A549 (cell line): ENCODE measurements at regions not wholly inside any gene's neighbourhood (a gene's known extent, or its start where the extent isn't known, plus 50 kb on each side); places are given as distances from the start of the nearest gene placed in this dataset.

Source experiments
- ATAC-seq, 2 experiments: fragments of 200-7000 bp in 1 of 2; fragments of >200 bp in 1 of 2; cut with Nextera tagmentation in 1 of 2; cut with Tn5 transposase in 1 of 2; 3 replicates each; pipeline versions ENCODE4 v1.8.0 to v1.9.1; 2018 to 2020; ENCODE audit warnings: mild to moderate bottlenecking in 1 of 2, moderate library complexity in 1 of 2
- CTCF ChIA-PET: fragments of 300-600 bp; sonication (Branson Sonifier 250); formaldehyde crosslinking; extraction: SDS; loops from one replicate; lab custom pipeline; 2021; ENCODE audit warnings: antibody characterized with exemption, inconsistent platforms; lab: Yijun Ruan, JAX
- POLR2A ChIA-PET: fragments of 350-600 bp; formaldehyde crosslinking; extraction: SDS; loops from one replicate; lab custom pipeline; 2021; ENCODE audit warnings: antibody characterized with exemption, inconsistent platforms; lab: Yijun Ruan, JAX
- DNase-seq, 2 experiments: peaks; one replicate each; pipeline versions ENCODE4 v3.0.0 to v3.0.0-alpha.2; 2011 to 2016; ENCODE audit warnings: low read depth in 1 of 2, low spot score in 1 of 2
- FAIRE-seq: peaks from 2 replicates; lab custom pipeline; 2011; peaks lifted over from hg19 to GRCh38; lab: Jason Lieb, UNC
- H3K27ac ChIP-seq, 2 experiments: fragments of >200 bp; sonication (Bioruptor Twin); formaldehyde crosslinking; 3 replicates each; pipeline ENCODE4 v1.5.1; 2016 to 2017
- H3K4me1 ChIP-seq: fragments of >200 bp; sonication (Bioruptor Twin); formaldehyde crosslinking; 3 replicates; pipeline ENCODE4 v1.6.1; 2016
- H3K4me2 ChIP-seq: fragments of >200 bp; sonication (Bioruptor Twin); formaldehyde crosslinking; 3 replicates; pipeline ENCODE4 v1.6.1; 2016
- H3K4me3 ChIP-seq: fragments of >200 bp; sonication (Bioruptor Twin); formaldehyde crosslinking; 3 replicates; pipeline ENCODE4 v1.5.1; 2016
- H3K9me3 ChIP-seq: fragments of >200 bp; sonication (Bioruptor Twin); formaldehyde crosslinking; 3 replicates; pipeline ENCODE4 v1.6.1; 2016
- BHLHE40 ChIP-seq: IDR thresholded peaks from 2 replicates; pipeline ENCODE4 v1.6.1; 2012; ENCODE audit warnings: low read depth, low read length, inconsistent platforms
- CHD2 ChIP-seq: fragments of 150-350 bp; IDR thresholded peaks from 2 replicates; pipeline ENCODE4 v1.6.1; 2014; ENCODE audit warnings: low read length; ENCODE audit not compliant: partially characterized antibody
- CHD4 ChIP-seq: fragments of 200-600 bp; sonication (generic); IDR thresholded peaks from 2 replicates; pipeline ENCODE4 v1.6.1; 2016; ENCODE audit warnings: antibody characterized with exemption, mild to moderate bottlenecking, borderline replicate concordance
- EP300 ChIP-seq, 2 experiments: fragments of >200 bp; sonication (Bioruptor Twin); formaldehyde crosslinking; IDR thresholded peaks; 2 replicates in 1 of 2; 3 replicates in 1 of 2; pipeline ENCODE4 v1.6.1; 2016 to 2017
- FOSL2 ChIP-seq, 2 experiments: fragments of 450-650 bp in 1 of 2; fragments of >200 bp in 1 of 2; sonication (Bioruptor Twin) in 1 of 2; formaldehyde crosslinking; IDR thresholded peaks; 2 replicates each; pipeline versions ENCODE4 v1.5.0 to v1.6.1; 2016 to 2020; ENCODE audit warnings: mild to moderate bottlenecking in 1 of 2, moderate library complexity in 1 of 2
- GATA3 ChIP-seq: IDR thresholded peaks from 2 replicates; pipeline ENCODE4 v1.6.1; 2012; ENCODE audit warnings: borderline replicate concordance
- HDAC2 ChIP-seq: fragments of 200-600 bp; sonication (generic); IDR thresholded peaks from 2 replicates; pipeline ENCODE4 v1.6.1; 2016
- JUN ChIP-seq, 2 experiments: fragments of >200 bp; sonication (Bioruptor Twin); formaldehyde crosslinking; IDR thresholded peaks; 2 replicates in 1 of 2; 3 replicates in 1 of 2; pipeline ENCODE4 v1.6.1; 2016 to 2017
- KDM5A ChIP-seq: fragments of 200-600 bp; sonication (generic); IDR thresholded peaks from 2 replicates; pipeline ENCODE4 v1.6.1; 2016; ENCODE audit warnings: antibody characterized with exemption, mild to moderate bottlenecking
- MAFK ChIP-seq: fragments of 450-650 bp; IDR thresholded peaks from 2 replicates; pipeline ENCODE4 v1.6.1; 2014; ENCODE audit not compliant: partially characterized antibody
- MYC ChIP-seq: IDR thresholded peaks from 2 replicates; pipeline ENCODE4 v1.6.1; 2012; ENCODE audit warnings: mild to moderate bottlenecking, inconsistent platforms, low read length, improper control_type of control experiment, borderline replicate concordance
- PHF8 ChIP-seq: fragments of 200-600 bp; sonication (generic); IDR thresholded peaks from 2 replicates; pipeline ENCODE4 v1.6.1; 2016; ENCODE audit warnings: low read depth, mild to moderate bottlenecking, antibody characterized with exemption, moderate library complexity, borderline replicate concordance
- POLR2AphosphoS2 ChIP-seq: conservative IDR thresholded peaks from 2 replicates; pipeline ENCODE4 v1.6.1; 2012; ENCODE audit warnings: low read length, improper control_type of control experiment, inconsistent platforms
- RARB ChIP-seq: fragments of 250-450 bp; sonication (Bioruptor Pico); IDR thresholded peaks from 2 replicates; pipeline ENCODE4 v1.8.0; 2021; ENCODE audit warnings: mild to moderate bottlenecking, moderate library complexity
- RCOR1 ChIP-seq: fragments of 150-350 bp; IDR thresholded peaks from 2 replicates; pipeline ENCODE4 v1.6.1; 2014; ENCODE audit warnings: antibody characterized with exemption, low read length, low read depth
- RFX5 ChIP-seq: fragments of 450-650 bp; IDR thresholded peaks from 2 replicates; pipeline ENCODE4 v1.7.1; 2014; ENCODE audit warnings: antibody characterized with exemption, mild to moderate bottlenecking, moderate library complexity
- SMC3 ChIP-seq: fragments of >200 bp; sonication (Bioruptor Twin); formaldehyde crosslinking; IDR thresholded peaks from 3 replicates; pipeline ENCODE4 v1.6.1; 2018; ENCODE audit warnings: inconsistent platforms
- TP53 ChIP-seq: fragments of 250-450 bp; sonication (Bioruptor Pico); IDR thresholded peaks from 2 replicates; pipeline ENCODE4 v1.5.0; 2021; ENCODE audit warnings: mild to moderate bottlenecking, moderate library complexity
- ZNF302 ChIP-seq: fragments of 250-450 bp; sonication (Bioruptor Pico); IDR thresholded peaks from 2 replicates; pipeline ENCODE4 v1.9.0; 2021; ENCODE audit warnings: inconsistent platforms, mild to moderate bottlenecking, moderate library complexity
- ZSCAN20 ChIP-seq: fragments of 250-450 bp; sonication (Bioruptor Pico); IDR thresholded peaks from 2 replicates; pipeline ENCODE4 v1.8.0; 2022; ENCODE audit warnings: mild to moderate bottlenecking, moderate library complexity
- WGBS: methylation state at CpG from one replicate; pipeline ENCODE4 v1.1.6; 2017; ENCODE audit errors: missing lambda C conversion rate; 5-methylcytosine and 5-hydroxymethylcytosine counted together
- TF ChIP-seq, protein P1 (sequence below): IDR thresholded peaks from 2 replicates; pipeline ENCODE4 v1.6.1; 2012
- TF ChIP-seq, protein P2 (sequence below): fragments of >200 bp; sonication (Bioruptor Twin); formaldehyde crosslinking; IDR thresholded peaks from 3 replicates; pipeline ENCODE4 v1.5.1; 2016
- TF ChIP-seq, protein P3 (sequence below): IDR thresholded peaks from 2 replicates; pipeline ENCODE4 v1.6.1; 2012
- TF ChIP-seq, protein P4 (sequence below): fragments of >200 bp; sonication (Bioruptor Twin); formaldehyde crosslinking; IDR thresholded peaks from 2 replicates; pipeline ENCODE4 v1.6.1; 2016

DNA sequence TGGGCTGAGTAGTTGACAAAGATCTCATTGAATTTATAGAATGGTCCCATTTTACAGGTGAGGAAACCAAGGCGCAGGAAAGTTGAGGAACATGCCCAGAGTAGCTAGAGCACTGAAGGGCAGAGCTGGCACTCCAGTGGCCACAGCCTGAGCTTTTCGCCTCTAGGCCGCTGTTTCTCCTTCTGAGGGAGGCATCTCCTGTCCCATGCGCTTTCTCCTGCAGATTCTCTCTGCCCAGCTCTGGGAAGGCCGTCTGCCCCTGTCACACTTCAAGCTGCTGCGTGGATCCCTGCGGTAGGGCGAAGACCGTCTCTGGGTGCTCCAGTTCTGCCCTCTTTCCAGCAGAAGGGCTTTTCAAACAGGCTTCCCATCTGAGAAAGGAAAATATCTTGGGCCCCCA is 159.9 kb downstream of the ACTL8 start:
- TF ChIP-seq, protein P1, sequence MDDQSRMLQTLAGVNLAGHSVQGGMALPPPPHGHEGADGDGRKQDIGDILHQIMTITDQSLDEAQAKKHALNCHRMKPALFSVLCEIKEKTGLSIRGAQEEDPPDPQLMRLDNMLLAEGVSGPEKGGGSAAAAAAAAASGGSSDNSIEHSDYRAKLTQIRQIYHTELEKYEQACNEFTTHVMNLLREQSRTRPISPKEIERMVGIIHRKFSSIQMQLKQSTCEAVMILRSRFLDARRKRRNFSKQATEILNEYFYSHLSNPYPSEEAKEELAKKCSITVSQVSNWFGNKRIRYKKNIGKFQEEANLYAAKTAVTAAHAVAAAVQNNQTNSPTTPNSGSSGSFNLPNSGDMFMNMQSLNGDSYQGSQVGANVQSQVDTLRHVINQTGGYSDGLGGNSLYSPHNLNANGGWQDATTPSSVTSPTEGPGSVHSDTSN, result no peak
- no peak for TF ChIP-seq RCOR1
- TF ChIP-seq GATA3, result no peak
- TF ChIP-seq ZSCAN20 (CRISPR knock-in tag), result no peak
- no peak for TF ChIP-seq CHD2
- TF ChIP-seq JUN (IDR thresholded peaks at IDR 0.05), result no peak
- no peak for TF ChIP-seq BHLHE40
- TF ChIP-seq, protein P2, sequence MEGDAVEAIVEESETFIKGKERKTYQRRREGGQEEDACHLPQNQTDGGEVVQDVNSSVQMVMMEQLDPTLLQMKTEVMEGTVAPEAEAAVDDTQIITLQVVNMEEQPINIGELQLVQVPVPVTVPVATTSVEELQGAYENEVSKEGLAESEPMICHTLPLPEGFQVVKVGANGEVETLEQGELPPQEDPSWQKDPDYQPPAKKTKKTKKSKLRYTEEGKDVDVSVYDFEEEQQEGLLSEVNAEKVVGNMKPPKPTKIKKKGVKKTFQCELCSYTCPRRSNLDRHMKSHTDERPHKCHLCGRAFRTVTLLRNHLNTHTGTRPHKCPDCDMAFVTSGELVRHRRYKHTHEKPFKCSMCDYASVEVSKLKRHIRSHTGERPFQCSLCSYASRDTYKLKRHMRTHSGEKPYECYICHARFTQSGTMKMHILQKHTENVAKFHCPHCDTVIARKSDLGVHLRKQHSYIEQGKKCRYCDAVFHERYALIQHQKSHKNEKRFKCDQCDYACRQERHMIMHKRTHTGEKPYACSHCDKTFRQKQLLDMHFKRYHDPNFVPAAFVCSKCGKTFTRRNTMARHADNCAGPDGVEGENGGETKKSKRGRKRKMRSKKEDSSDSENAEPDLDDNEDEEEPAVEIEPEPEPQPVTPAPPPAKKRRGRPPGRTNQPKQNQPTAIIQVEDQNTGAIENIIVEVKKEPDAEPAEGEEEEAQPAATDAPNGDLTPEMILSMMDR, result no peak
- no peak for TF ChIP-seq RFX5
- no peak for TF ChIP-seq MAFK
- Histone ChIP-seq H3K4me1 (0 out of 3 replicates have a peak, but pooled peaks cover 3% of the 10 kb centered on the region), H3K4me2 (no peak overlapping the region), H3K4me3 (no peak overlapping the region), H3K9me3 (no peaks in the 10 kb centered on the region), H3K27ac (no peak overlapping the region)
- ATAC-seq (no peak), DNase-seq (no peak), FAIRE-seq (no peak)
- WGBS, result 0% methylated on average over 5 of the region's 9 CpGs
- POLR2A ChIA-PET, result no interaction called here
- CTCF ChIA-PET, result interaction anchor here (0.7 to 2.6 kb wide), 2 partner anchors 8 to 308 kb away, joined by 3 to 10 read pairs; no protein-coding TSS in a partner anchor

DNA sequence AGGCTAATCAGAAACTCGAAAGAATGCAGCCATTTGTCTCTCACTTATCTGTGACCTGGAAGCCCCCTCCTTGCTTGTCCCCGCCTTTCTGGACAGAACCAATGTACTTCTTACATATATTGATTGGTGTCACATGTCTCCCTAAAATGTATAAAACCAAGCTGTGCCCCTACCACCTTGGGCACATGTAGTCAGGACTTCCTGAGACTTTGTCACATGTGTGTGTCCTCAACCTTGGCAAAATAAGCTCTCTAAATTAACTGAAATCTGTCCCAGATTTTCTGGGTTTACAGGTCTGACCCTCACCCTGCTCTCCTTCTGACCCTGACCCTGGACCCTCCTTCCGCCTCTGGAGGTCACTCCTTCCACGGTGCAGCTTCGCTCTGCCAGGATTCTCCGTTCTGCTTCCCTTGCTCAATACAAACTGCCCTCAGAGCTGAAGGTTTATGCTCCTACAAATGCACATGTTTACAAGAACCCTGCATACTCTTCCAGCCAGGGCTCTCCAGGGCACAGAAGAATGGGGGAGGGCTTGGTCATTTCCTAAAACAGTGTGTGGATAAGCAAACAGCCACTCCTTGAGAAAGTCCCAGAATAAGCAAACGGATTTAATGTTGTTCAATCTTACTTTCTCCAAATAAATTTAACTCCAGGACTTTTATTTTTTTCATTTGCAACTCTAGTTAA is 160.5 kb downstream of the ACTL8 start:
- 11% methylated on average over 7 of the region's 7 CpGs for WGBS
- Histone ChIP-seq H3K27ac (no peak overlapping the region), H3K4me2 (no peak overlapping the region), H3K4me3 (no peak overlapping the region), H3K4me1 (0 out of 3 replicates have a peak, but pooled peaks cover 3% of the 10 kb centered on the region), H3K9me3 (no peaks in the 10 kb centered on the region)
- POLR2A ChIA-PET, result no interaction called here
- TF ChIP-seq, protein P1, result no peak
- TF ChIP-seq KDM5A (no peak), TP53 (CRISPR knock-in tag) (no peak), ZNF302 (CRISPR knock-in tag) (no peak)
- TF ChIP-seq, protein P2, result no peak
- ATAC-seq (no peak), FAIRE-seq (no peak), DNase-seq (no peak)
- CTCF ChIA-PET, result interaction anchor here (0.7 to 2.6 kb wide), 2 partner anchors 8 to 308 kb away, joined by 3 to 10 read pairs; no protein-coding TSS in a partner anchor

DNA sequence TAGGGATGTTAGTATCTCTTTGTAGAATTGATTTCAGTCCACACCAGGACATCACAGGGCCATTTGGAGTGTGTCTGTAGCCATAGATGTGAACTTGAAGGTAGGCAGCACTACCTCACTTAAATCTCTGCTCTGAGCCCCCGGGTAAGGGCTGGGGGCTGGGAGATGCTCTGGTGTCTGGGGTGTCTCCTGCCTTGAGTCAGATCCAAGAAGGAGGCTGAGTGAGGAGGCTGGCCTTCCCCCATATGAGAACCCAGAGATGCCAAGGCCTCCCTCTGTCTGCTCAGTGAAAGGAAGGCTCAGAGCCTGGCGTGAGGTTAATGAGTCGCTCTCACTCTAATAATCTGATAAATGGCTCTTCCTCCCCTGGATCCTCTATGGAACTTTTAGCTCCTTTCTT is 161.6 kb downstream of the ACTL8 start:
- WGBS, result 20% methylated on average over 1 of the region's 3 CpGs
- CTCF ChIA-PET, result interaction anchor here (1.1 kb wide), 1 partner anchor 184 kb away, joined by 3 read pairs; no protein-coding TSS in a partner anchor

More for the DNA sequence above, 161.6 kb downstream of the ACTL8 start:
- no peak for FAIRE-seq
- no peak overlapping the region for H3K27ac ChIP-seq
- H3K4me2 ChIP-seq, result no peak overlapping the region
- POLR2A ChIA-PET, result no interaction called here
- DNase-seq, result no peak
- 0 out of 3 replicates have a peak, but pooled peaks cover 3% of the 10 kb centered on the region for H3K4me1 ChIP-seq
- no peaks in the 10 kb centered on the region for H3K9me3 ChIP-seq
- TF ChIP-seq POLR2AphosphoS2 (no peak), HDAC2 (no peak), PHF8 (no peak), SMC3 (no peak), RARB (CRISPR knock-in tag) (no peak), EP300 (IDR thresholded peaks at IDR 0.05) (no peak), CHD4 (no peak), MYC (no peak), FOSL2 (IDR thresholded peaks at IDR 0.05) (no peak), FOSL2 (CRISPR knock-in tag; IDR thresholded peaks at IDR 0.05) (no peak)
- TF ChIP-seq, protein P3, sequence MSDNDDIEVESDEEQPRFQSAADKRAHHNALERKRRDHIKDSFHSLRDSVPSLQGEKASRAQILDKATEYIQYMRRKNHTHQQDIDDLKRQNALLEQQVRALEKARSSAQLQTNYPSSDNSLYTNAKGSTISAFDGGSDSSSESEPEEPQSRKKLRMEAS, result no peak
- TF ChIP-seq, protein P4, sequence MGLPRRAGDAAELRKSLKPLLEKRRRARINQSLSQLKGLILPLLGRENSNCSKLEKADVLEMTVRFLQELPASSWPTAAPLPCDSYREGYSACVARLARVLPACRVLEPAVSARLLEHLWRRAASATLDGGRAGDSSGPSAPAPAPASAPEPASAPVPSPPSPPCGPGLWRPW, result no peak
- TF ChIP-seq, all 56 proteins: peak for 0
- ATAC-seq, result no peak
- no peak overlapping the region for H3K4me3 ChIP-seq
